Aorta (tissue), 5 donors: ENCODE measurements at regions not wholly inside any gene's neighbourhood (a gene's known extent, or its start where the extent isn't known, plus 50 kb on each side); places are given as distances from the start of the nearest gene placed in this dataset.
"Not testable (repeated sequence)": the region's sequence is repeated elsewhere in the genome, so short reads cannot be mapped to it uniquely, and the experiment has no call there.

Source experiments
- ATAC-seq: fragments of 200-7000 bp; cut with Tn5 transposase; one replicate; pipeline ENCODE4 v1.9.1; 2022; ENCODE audit warnings: moderate library complexity; ENCODE audit not compliant: low FRiP score
- DNase-seq, 2 donors: peaks; one replicate each; pipeline ENCODE4 v3.0.0-alpha.2; 2020
- H3K27ac ChIP-seq, 2 donors: one replicate each; pipeline ENCODE4 v1.5.1; 2013; ENCODE audit warnings: low read length in 2 of 2, mild to moderate bottlenecking in 2 of 2, moderate library complexity in 2 of 2, control low read depth in 1 of 2, inconsistent platforms in 1 of 2, low read depth in 1 of 2
- H3K27me3 ChIP-seq, 2 donors: one replicate each; pipeline ENCODE4 v1.6.1; 2013; ENCODE audit warnings: control low read depth in 1 of 2, low read length in 1 of 2, mild to moderate bottlenecking in 1 of 2, moderate library complexity in 1 of 2; ENCODE audit not compliant: insufficient read depth in 2 of 2, control insufficient read depth in 1 of 2
- H3K36me3 ChIP-seq, 2 donors: one replicate each; pipeline ENCODE4 v1.6.1; 2013; ENCODE audit warnings: control low read depth in 1 of 2, low read length in 1 of 2, mild to moderate bottlenecking in 1 of 2; ENCODE audit not compliant: insufficient read depth in 2 of 2, control insufficient read depth in 1 of 2
- H3K4me1 ChIP-seq, 2 donors: one replicate each; pipeline ENCODE4 v1.6.1; 2013; ENCODE audit warnings: low read length in 2 of 2, control low read depth in 1 of 2, mild to moderate bottlenecking in 1 of 2, moderate library complexity in 1 of 2; ENCODE audit not compliant: insufficient read depth in 2 of 2, control insufficient read depth in 1 of 2
- H3K4me3 ChIP-seq, 2 donors: one replicate each; pipeline ENCODE4 v1.5.1; 2013; ENCODE audit warnings: low read length in 2 of 2, control low read depth in 1 of 2, mild to moderate bottlenecking in 1 of 2
- H3K9me3 ChIP-seq: one replicate; pipeline ENCODE4 v1.6.1; 2013; ENCODE audit warnings: mild to moderate bottlenecking, low read length; ENCODE audit not compliant: control insufficient read depth
- WGBS, 2 donors: extraction: QIAGEN DNeasy Blood & Tissue Kit; methylation state at CpG; one replicate each; pipeline ENCODE4 v1.1.7; 2013; 5-methylcytosine and 5-hydroxymethylcytosine counted together
- intact Hi-C, 2 donors: fragments of 100-400 bp; cut with DNase I; formaldehyde crosslinking; loops; one replicate each; pipeline versions ENCODE4 v1.14.2 to v1.15.0; 2022
- donor health status: healthy with polysubstance abuse.
- donor health status: Bipolar disorder and iron deficiency.
- donor health status: DM: no; HTN: no; CAD: no.
- donor health status: DM: no; HTN: no; CAD: no.
- donor health status: DM: yes; HTN: yes; CAD: no.

- H3K36me3 ChIP-seq, result no peaks in the 10 kb centered on the region
- no peaks in the 10 kb centered on the region for H3K27me3 ChIP-seq
- DNase-seq (peak; percentile 38 to 64), ATAC-seq (peak; percentile 38)
- intact Hi-C loops, result no loop called here
- H3K27ac ChIP-seq, result no peak overlapping the region
- no peak overlapping the region for H3K4me3 ChIP-seq
- H3K4me1 ChIP-seq, result no peaks in the 10 kb centered on the region
- WGBS, 2 donors, result 90 to 97% methylated on average over 34 to 35 of the region's 35 CpGs
- H3K9me3 ChIP-seq, result no peaks in the 10 kb centered on the region
These were observed 341.8 kb downstream of the MAGEB5 start for GRCh38 chrX:26557691-26558321.

- H3K27ac ChIP-seq, H3K4me1 ChIP-seq, ATAC-seq, H3K36me3 ChIP-seq, H3K9me3 ChIP-seq, intact Hi-C loops, H3K27me3 ChIP-seq, DNase-seq, H3K4me3 ChIP-seq: not testable (repeated sequence)
- 47 to 60% methylated on average over 8 of the region's 8 CpGs for WGBS, 2 donors
These were observed 309.8 kb downstream of the MAGEB5 start for GRCh38 chrX:26525768-26526167.

- Histone ChIP-seq H3K27ac (no peak overlapping the region), H3K9me3 (no peaks in the 10 kb centered on the region), H3K4me3 (no peak overlapping the region), H3K4me1 (no peaks in the 10 kb centered on the region), H3K36me3 (no peaks in the 10 kb centered on the region), H3K27me3 (no peaks in the 10 kb centered on the region)
- WGBS, 2 donors, result 29 to 66% methylated on average over 2 of the region's 2 CpGs
- no peak for ATAC-seq
- no peak for DNase-seq
- intact Hi-C loops, result no loop called here
These were observed 306.5 kb downstream of the MAGEB5 start for GRCh38 chrX:26522501-26522900.

- no peak overlapping the region for H3K4me3 ChIP-seq
- intact Hi-C loops, result no loop called here
- no peak overlapping the region for H3K27ac ChIP-seq
- H3K9me3 ChIP-seq, result no peaks in the 10 kb centered on the region
- 67 to 78% methylated on average over 5 of the region's 5 CpGs for WGBS, 2 donors
- ATAC-seq (no peak), DNase-seq (no peak)
- no peaks in the 10 kb centered on the region for H3K36me3 ChIP-seq
- no peaks in the 10 kb centered on the region for H3K27me3 ChIP-seq
- no peaks in the 10 kb centered on the region for H3K4me1 ChIP-seq
These were observed 295.8 kb downstream of the MAGEB5 start for GRCh38 chrX:26511589-26512363.

- H3K36me3 ChIP-seq, result no peaks in the 10 kb centered on the region
- ATAC-seq (no peak), DNase-seq (no peak)
- 50 to 52% methylated on average over 5 of the region's 5 CpGs for WGBS, 2 donors
- no peaks in the 10 kb centered on the region for H3K4me1 ChIP-seq
- H3K27me3 ChIP-seq, result no peaks in the 10 kb centered on the region
- H3K27ac ChIP-seq, result no peak overlapping the region
- H3K4me3 ChIP-seq, result no peak overlapping the region
- intact Hi-C loops, result no loop called here
- no peaks in the 10 kb centered on the region for H3K9me3 ChIP-seq
These were observed 255.0 kb downstream of the MAGEB5 start for GRCh38 chrX:26470941-26471340.

GRCh38 chrX:26466387-26466786 lies 250.4 kb downstream of the MAGEB5 start:
- intact Hi-C loops, result no loop called here
- WGBS, 2 donors, result 87 to 95% methylated on average over 4 of the region's 4 CpGs
- no peak overlapping the region for H3K27ac ChIP-seq

GRCh38 chrX:26445288-26445687 lies 229.3 kb downstream of the MAGEB5 start:
- intact Hi-C loops, result no loop called here
- Histone ChIP-seq H3K4me3 (no peak overlapping the region), H3K27ac (no peak overlapping the region), H3K27me3 (no peaks in the 10 kb centered on the region), H3K9me3 (no peaks in the 10 kb centered on the region), H3K4me1 (no peaks in the 10 kb centered on the region), H3K36me3 (no peaks in the 10 kb centered on the region)
- 8 to 18% methylated on average over 2 of the region's 2 CpGs for WGBS, 2 donors
- no peak for DNase-seq
- ATAC-seq, result no peak

More at GRCh38 chrX:26466387-26466786, 250.4 kb downstream of the MAGEB5 start:
- Histone ChIP-seq H3K36me3 (no peaks in the 10 kb centered on the region), H3K4me1 (no peaks in the 10 kb centered on the region), H3K4me3 (no peak overlapping the region), H3K9me3 (no peaks in the 10 kb centered on the region), H3K27me3 (no peaks in the 10 kb centered on the region)
- no peak for DNase-seq
- ATAC-seq, result no peak

GRCh38 chrX:26444417-26444816 lies 228.4 kb downstream of the MAGEB5 start:
- H3K27me3 ChIP-seq, H3K27ac ChIP-seq, H3K4me3 ChIP-seq, H3K4me1 ChIP-seq, H3K36me3 ChIP-seq, DNase-seq, H3K9me3 ChIP-seq, intact Hi-C loops, ATAC-seq: not testable (repeated sequence)
- 70 to 85% methylated on average over 3 of the region's 3 CpGs for WGBS, 2 donors

GRCh38 chrX:26442340-26442739 lies 226.4 kb downstream of the MAGEB5 start:
- WGBS, 2 donors, result 9 to 13% methylated on average over 1 of the region's 1 CpG
- ATAC-seq, result no peak

More at GRCh38 chrX:26442340-26442739, 226.4 kb downstream of the MAGEB5 start:
- Histone ChIP-seq H3K27me3 (no peaks in the 10 kb centered on the region), H3K4me1 (no peaks in the 10 kb centered on the region), H3K4me3 (no peak overlapping the region), H3K36me3 (no peaks in the 10 kb centered on the region), H3K9me3 (no peaks in the 10 kb centered on the region), H3K27ac (no peak overlapping the region)
- intact Hi-C loops, result no loop called here
- DNase-seq, result no peak
